Natural killer cell (primary cell): ENCODE measurements at regions not wholly inside any gene's neighbourhood (a gene's known extent, or its start where the extent isn't known, plus 50 kb on each side); places are given as distances from the start of the nearest gene placed in this dataset.

ENCODE experiments used
- ATAC-seq, 3 donors: fragments of 150-1000 bp in 2 of 3; fragments of 200-7000 bp in 1 of 3; cut with Tn5 transposase; 1 replicate in 1 of 3; 2 replicates in 2 of 3; pipeline ENCODE4 v1.10.0; 2021; ENCODE audit warnings: mild to moderate bottlenecking in 2 of 3, moderate library complexity in 2 of 3
- DNase-seq, 2 donors: peaks; one replicate each; pipeline versions ENCODE4 v3.0.0 to v3.0.0-alpha.2; 2013 to 2021; ENCODE audit warnings: mixed read lengths in 1 of 2
- H3K27ac ChIP-seq: one replicate; pipeline ENCODE4 v1.5.1; 2013; ENCODE audit warnings: mild to moderate bottlenecking, low read length
- H3K27me3 ChIP-seq: one replicate; pipeline ENCODE4 v1.6.1; 2013; ENCODE audit warnings: low read length; ENCODE audit not compliant: control insufficient read depth, insufficient read depth
- H3K36me3 ChIP-seq: one replicate; pipeline ENCODE4 v1.6.1; 2013; ENCODE audit warnings: low read length; ENCODE audit not compliant: control insufficient read depth, insufficient read depth
- H3K4me1 ChIP-seq: one replicate; pipeline ENCODE4 v1.6.1; 2013; ENCODE audit warnings: low read length; ENCODE audit not compliant: control insufficient read depth, insufficient read depth
- H3K4me3 ChIP-seq: one replicate; pipeline ENCODE4 v1.5.1; 2013; ENCODE audit warnings: low read length
- H3K9me3 ChIP-seq: one replicate; pipeline ENCODE4 v1.6.1; 2013; ENCODE audit warnings: low read length; ENCODE audit not compliant: control insufficient read depth, insufficient read depth
- H3K27ac Mint-ChIP-seq, 2 donors: one replicate each; pipeline ENCODE4 v1.8.0; 2022; ENCODE audit warnings: mild to moderate bottlenecking in 2 of 2, mixed read lengths in 2 of 2, moderate library complexity in 1 of 2
- H3K27me3 Mint-ChIP-seq, 2 donors: one replicate each; pipeline ENCODE4 v1.8.0; 2022; ENCODE audit warnings: low read depth in 2 of 2, mixed read lengths in 2 of 2
- H3K36me3 Mint-ChIP-seq: one replicate; pipeline ENCODE4 v1.8.0; 2022; ENCODE audit warnings: mixed read lengths
- H3K4me1 Mint-ChIP-seq, 2 donors: one replicate each; pipeline ENCODE4 v1.8.0; 2022; ENCODE audit warnings: mixed read lengths in 2 of 2
- H3K4me3 Mint-ChIP-seq: one replicate; pipeline ENCODE4 v1.8.0; 2022; ENCODE audit warnings: mild to moderate bottlenecking, moderate library complexity, mixed read lengths
- H3K9me3 Mint-ChIP-seq, 2 donors: one replicate each; pipeline ENCODE4 v1.8.0; 2022; ENCODE audit warnings: mixed read lengths in 2 of 2
- CTCF ChIP-seq: fragments of 200-600 bp; IDR thresholded peaks from one replicate; pipeline ENCODE4 v1.8.0; 2022; ENCODE audit warnings: antibody characterized with exemption
- WGBS: methylation state at CpG from one replicate; pipeline ENCODE4 v1.1.7; 2013; ENCODE audit warnings: missing lambda C conversion rate; ENCODE audit not compliant: insufficient coverage; 5-methylcytosine and 5-hydroxymethylcytosine counted together
- intact Hi-C: fragments of 100-400 bp; cut with micrococcal nuclease; formaldehyde crosslinking; loops from one replicate; pipeline ENCODE4 v1.14.2; 2022

- no peaks in the 10 kb centered on the region for H3K27me3 ChIP-seq
- TF ChIP-seq CTCF, result no peak
- no peak overlapping the region for H3K27ac ChIP-seq
- peaks cover 21% of the 10 kb centered on the region in 2 donors for H3K4me1 Mint-ChIP-seq
- DNase-seq (no peak), ATAC-seq (no peak)
- no peaks in the 10 kb centered on the region for H3K36me3 ChIP-seq
- H3K36me3 Mint-ChIP-seq, result no peaks in the 10 kb centered on the region
- H3K27me3 Mint-ChIP-seq, result no peaks in the 10 kb centered on the region
- no peak overlapping the region for H3K4me3 Mint-ChIP-seq
- no peak overlapping the region for H3K4me3 ChIP-seq
- peaks cover 17% of the 10 kb centered on the region for H3K4me1 ChIP-seq
- H3K9me3 ChIP-seq, result peaks cover 3% of the 10 kb centered on the region
- intact Hi-C loops, result loop anchor here (10.0 kb wide), 1 partner anchor 53 kb away; no protein-coding TSS in a partner anchor
- no peaks in the 10 kb centered on the region for H3K9me3 Mint-ChIP-seq
- no peak overlapping the region for H3K27ac Mint-ChIP-seq
Measured at GRCh38 chr3:177278016-177278415, 80.7 kb upstream of the TBL1XR1 start.

GRCh38 chr3:177279118-177279815 is 82.0 kb upstream of the TBL1XR1 start:
- intact Hi-C loops, result loop anchor here (10.0 kb wide), 1 partner anchor 54 kb away; no protein-coding TSS in a partner anchor
- Histone ChIP-seq H3K27me3 (no peaks in the 10 kb centered on the region), H3K36me3 (no peaks in the 10 kb centered on the region), H3K27ac (no peak overlapping the region), H3K4me3 (no peak overlapping the region), H3K9me3 (peaks cover 3% of the 10 kb centered on the region), H3K4me1 (peaks cover 17% of the 10 kb centered on the region)
- H3K27ac Mint-ChIP-seq, result no peak overlapping the region
- no peak for DNase-seq
- no peaks in the 10 kb centered on the region for H3K36me3 Mint-ChIP-seq
- H3K9me3 Mint-ChIP-seq, result no peaks in the 10 kb centered on the region
- H3K4me1 Mint-ChIP-seq, result peaks cover 21% of the 10 kb centered on the region in 2 donors
- H3K27me3 Mint-ChIP-seq, result no peaks in the 10 kb centered on the region
- H3K4me3 Mint-ChIP-seq, result no peak overlapping the region
- ATAC-seq, result no peak
- TF ChIP-seq CTCF, result no peak
- 90% methylated on average over 5 of the region's 7 CpGs for WGBS

GRCh38 chr3:177281292-177282118 is 84.2 kb upstream of the TBL1XR1 start:
- intact Hi-C loops, result loop anchor here (5.0 kb wide), 1 partner anchor 51 kb away; no protein-coding TSS in a partner anchor
- Mint-ChIP-seq H3K9me3 (no peaks in the 10 kb centered on the region), H3K36me3 (no peaks in the 10 kb centered on the region), H3K27me3 (no peaks in the 10 kb centered on the region), H3K4me1 (peaks cover 21% of the 10 kb centered on the region in 2 donors), H3K27ac (peak overlapping the region; percentile 14 to 81), H3K4me3 (no peak overlapping the region)
- H3K4me1 ChIP-seq, result peaks cover 17% of the 10 kb centered on the region
- H3K27ac ChIP-seq, result peak overlapping the region; percentile 11
- ATAC-seq, result peak; percentile 68 to 85 (median 74)
- no peaks in the 10 kb centered on the region for H3K36me3 ChIP-seq
- peaks cover 3% of the 10 kb centered on the region for H3K9me3 ChIP-seq
- DNase-seq, result peak in 1 of 2 donors; percentile 17
- no peaks in the 10 kb centered on the region for H3K27me3 ChIP-seq
- TF ChIP-seq CTCF, result no peak
- WGBS, result 69% methylated on average over 5 of the region's 7 CpGs
- H3K4me3 ChIP-seq, result no peak overlapping the region
